ENCODE measurements at regions not wholly inside any gene's neighbourhood (a gene's known extent, or its start where the extent isn't known, plus 50 kb on each side); places are given as distances from the start of the nearest gene placed in this dataset.

DNA sequence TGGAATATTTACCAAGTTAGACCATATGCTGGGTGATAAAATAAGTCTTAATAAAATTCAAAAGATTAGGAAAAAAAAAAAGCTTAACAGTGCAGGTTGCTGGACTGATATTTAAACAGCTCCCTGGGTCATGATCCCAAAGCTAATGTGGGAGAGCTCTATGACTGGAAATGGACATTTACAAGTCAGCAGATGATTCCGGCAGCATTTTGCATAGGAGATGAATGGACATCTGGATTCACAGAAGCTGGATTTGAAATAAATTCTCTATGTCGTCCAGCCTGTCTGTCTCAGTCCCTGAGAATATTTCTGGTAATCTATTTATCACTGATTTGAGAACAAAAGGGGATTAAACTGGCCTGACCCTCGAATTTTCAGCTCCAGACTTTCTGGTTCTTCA is 52.3 kb upstream of the KLHL25 start:
- H3K4me1 Mint-ChIP-seq (ENCODE audit: unreplicated experiment) = peaks cover 4% of the 10 kb centered on the region
- no peak overlapping the region for H3K27ac Mint-ChIP-seq (ENCODE audit: unreplicated experiment)
- H3K9me3 Mint-ChIP-seq (ENCODE audit: unreplicated experiment) = no peaks in the 10 kb centered on the region
- no peak overlapping the region for H3K4me3 Mint-ChIP-seq (ENCODE audit: unreplicated experiment)
- H3K36me3 Mint-ChIP-seq (ENCODE audit: low read depth, unreplicated experiment) = no peaks in the 10 kb centered on the region
- TF ChIP-seq, protein P1, sequence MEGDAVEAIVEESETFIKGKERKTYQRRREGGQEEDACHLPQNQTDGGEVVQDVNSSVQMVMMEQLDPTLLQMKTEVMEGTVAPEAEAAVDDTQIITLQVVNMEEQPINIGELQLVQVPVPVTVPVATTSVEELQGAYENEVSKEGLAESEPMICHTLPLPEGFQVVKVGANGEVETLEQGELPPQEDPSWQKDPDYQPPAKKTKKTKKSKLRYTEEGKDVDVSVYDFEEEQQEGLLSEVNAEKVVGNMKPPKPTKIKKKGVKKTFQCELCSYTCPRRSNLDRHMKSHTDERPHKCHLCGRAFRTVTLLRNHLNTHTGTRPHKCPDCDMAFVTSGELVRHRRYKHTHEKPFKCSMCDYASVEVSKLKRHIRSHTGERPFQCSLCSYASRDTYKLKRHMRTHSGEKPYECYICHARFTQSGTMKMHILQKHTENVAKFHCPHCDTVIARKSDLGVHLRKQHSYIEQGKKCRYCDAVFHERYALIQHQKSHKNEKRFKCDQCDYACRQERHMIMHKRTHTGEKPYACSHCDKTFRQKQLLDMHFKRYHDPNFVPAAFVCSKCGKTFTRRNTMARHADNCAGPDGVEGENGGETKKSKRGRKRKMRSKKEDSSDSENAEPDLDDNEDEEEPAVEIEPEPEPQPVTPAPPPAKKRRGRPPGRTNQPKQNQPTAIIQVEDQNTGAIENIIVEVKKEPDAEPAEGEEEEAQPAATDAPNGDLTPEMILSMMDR (IDR thresholded peaks at IDR 0.05; ENCODE audit: unreplicated experiment) = no peak
- DNase-seq (ENCODE audit: low spot score) = no peak
- H3K27me3 Mint-ChIP-seq (ENCODE audit: unreplicated experiment) = no peaks in the 10 kb centered on the region

DNA sequence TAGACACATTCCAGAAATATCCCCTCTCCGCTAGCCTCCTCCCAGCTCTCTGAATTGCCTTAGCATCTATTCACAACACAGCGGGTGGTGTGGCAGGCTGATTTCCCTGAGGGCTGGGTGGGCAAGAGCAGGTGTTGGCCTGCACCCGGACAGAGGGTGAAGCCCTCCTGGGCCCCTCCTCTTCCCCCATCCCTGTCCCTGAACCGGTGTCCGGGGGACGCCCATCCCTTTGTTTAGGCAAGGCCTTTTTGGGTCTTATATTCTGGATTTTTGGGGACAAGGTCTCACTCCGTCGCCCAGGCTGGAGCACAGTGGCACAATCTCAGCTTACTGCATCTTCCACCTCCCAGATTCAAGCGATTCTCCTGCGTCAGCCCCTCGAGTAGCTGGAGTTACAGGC is 55.2 kb upstream of the KLHL25 start:
- TF ChIP-seq, protein P1 (IDR thresholded peaks at IDR 0.05; ENCODE audit: unreplicated experiment) = no peak
- H3K27me3 Mint-ChIP-seq (ENCODE audit: unreplicated experiment) = no peaks in the 10 kb centered on the region
- no peak overlapping the region for H3K4me3 Mint-ChIP-seq (ENCODE audit: unreplicated experiment)
- DNase-seq (ENCODE audit: low spot score) = no peak
- H3K9me3 Mint-ChIP-seq (ENCODE audit: unreplicated experiment) = no peaks in the 10 kb centered on the region
- peaks cover 1% of the 10 kb centered on the region for H3K4me1 Mint-ChIP-seq (ENCODE audit: unreplicated experiment)
- no peaks in the 10 kb centered on the region for H3K36me3 Mint-ChIP-seq (ENCODE audit: low read depth, unreplicated experiment)
- H3K27ac Mint-ChIP-seq (ENCODE audit: unreplicated experiment) = no peak overlapping the region

DNA sequence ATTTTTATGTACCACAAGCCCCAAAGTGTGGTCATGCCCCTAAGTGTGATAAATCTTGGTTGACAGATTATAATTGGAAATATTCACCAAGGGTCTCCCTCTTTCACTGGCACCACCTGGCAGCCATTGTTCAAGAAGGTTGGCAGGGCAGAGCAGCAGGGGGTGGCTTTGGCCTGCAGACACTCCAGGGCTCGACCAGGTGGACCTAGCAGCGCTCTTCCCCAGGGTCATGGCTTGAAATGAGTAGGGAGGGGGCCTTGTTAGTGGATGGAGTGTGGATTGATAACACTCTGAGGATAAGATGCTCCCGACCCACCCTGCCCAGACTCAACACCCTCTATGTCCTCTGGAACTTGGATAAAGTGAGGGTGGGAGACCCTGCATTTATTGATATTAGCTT is 58.2 kb upstream of the KLHL25 start:
- Mint-ChIP-seq H3K4me1 (ENCODE audit: unreplicated experiment) (no peaks in the 10 kb centered on the region), H3K4me3 (ENCODE audit: unreplicated experiment) (no peak overlapping the region), H3K27ac (ENCODE audit: unreplicated experiment) (no peak overlapping the region), H3K27me3 (ENCODE audit: unreplicated experiment) (no peaks in the 10 kb centered on the region), H3K9me3 (ENCODE audit: unreplicated experiment) (no peaks in the 10 kb centered on the region), H3K36me3 (ENCODE audit: low read depth, unreplicated experiment) (no peaks in the 10 kb centered on the region)
- DNase-seq (ENCODE audit: low spot score) = no peak
- TF ChIP-seq, protein P1 (IDR thresholded peaks at IDR 0.05; ENCODE audit: unreplicated experiment) = no peak

DNA sequence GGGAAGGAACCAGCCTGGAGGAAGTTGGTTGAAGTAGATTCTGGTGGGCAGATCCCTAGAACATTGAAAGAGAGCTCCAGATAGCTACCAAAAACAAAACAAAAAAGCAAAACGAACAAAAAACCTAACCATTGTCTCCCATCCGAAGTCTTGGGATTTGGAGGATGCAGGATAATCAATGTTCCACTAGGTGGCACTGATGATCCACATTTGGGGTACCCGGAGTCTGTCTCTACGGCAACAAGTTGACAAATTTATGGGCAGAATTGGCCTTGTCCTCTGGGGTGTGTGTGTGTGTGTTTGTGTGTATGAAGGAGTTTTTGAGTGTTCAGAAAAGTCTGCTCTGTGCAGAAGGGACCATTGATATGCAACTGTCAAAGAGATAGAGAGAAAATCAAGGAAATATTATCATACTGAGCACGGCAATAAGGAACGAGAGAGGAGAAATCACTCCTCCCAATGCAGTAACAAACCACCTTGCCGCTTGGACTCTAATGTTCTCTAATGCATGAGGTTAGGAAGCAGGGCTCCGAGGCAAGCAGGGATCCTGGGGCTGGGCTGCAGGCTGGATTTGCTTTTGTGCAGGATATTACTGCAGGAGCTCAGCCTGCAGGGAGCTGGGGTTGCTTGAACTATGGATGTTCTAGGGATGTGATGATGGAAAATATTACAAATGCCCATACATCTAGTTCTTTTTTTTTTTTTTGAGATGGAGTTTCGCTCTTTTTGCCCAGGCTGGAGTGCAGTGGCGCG is 59.8 kb upstream of the KLHL25 start:
- DNase-seq (ENCODE audit: low spot score) = peak; percentile 56
- no peaks in the 10 kb centered on the region for H3K36me3 Mint-ChIP-seq (ENCODE audit: low read depth, unreplicated experiment)
- H3K9me3 Mint-ChIP-seq (ENCODE audit: unreplicated experiment) = no peaks in the 10 kb centered on the region
- H3K4me1 Mint-ChIP-seq (ENCODE audit: unreplicated experiment) = no peaks in the 10 kb centered on the region
- no peak overlapping the region for H3K27ac Mint-ChIP-seq (ENCODE audit: unreplicated experiment)
- TF ChIP-seq, protein P1 (IDR thresholded peaks at IDR 0.05; ENCODE audit: unreplicated experiment) = peak; percentile 95
- no peak overlapping the region for H3K4me3 Mint-ChIP-seq (ENCODE audit: unreplicated experiment)
- H3K27me3 Mint-ChIP-seq (ENCODE audit: unreplicated experiment) = no peaks in the 10 kb centered on the region

DNA sequence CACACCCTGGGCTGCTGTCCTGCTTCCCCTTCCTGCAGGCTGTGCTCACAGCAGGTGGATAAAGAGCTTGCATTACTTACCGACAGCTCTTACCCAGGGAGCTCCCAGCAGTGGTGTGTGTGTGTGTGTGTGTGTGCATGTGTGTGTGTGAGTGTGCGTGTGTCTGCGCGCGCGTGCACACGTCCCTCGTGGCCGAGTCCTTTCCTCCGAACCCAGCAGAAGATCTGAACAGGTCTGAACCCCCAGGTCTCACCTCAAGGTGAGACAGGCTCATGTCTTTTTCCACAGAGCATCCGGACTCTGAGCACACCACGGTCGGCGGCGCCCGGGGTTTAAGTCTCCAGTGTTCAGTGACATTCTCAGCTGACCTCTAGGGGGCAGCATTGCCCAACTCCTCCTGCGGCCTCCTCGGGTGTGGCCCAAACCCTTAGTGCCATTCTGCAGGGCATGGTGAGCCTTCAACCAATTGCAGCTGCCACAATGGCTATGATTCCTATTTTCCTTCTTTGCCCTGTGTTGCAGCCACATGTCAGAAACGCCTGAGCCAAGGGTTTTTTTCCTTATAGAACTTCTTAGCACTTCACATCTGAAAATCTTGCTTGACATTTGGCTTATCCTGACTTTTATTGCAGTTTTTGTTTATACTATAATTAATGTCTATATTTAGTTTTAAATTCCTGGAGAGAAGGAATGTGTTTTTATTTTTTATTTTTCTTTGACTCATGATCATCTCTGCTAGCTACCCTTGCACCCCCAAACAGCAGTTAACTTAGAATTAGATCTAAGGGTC is 64.1 kb upstream of the KLHL25 start:
- DNase-seq (ENCODE audit: low spot score) = peak; percentile 82
- peaks cover 2% of the 10 kb centered on the region for H3K27me3 Mint-ChIP-seq (ENCODE audit: unreplicated experiment)

More for the DNA sequence above, 64.1 kb upstream of the KLHL25 start:
- no peak overlapping the region for H3K27ac Mint-ChIP-seq (ENCODE audit: unreplicated experiment)
- no peak overlapping the region for H3K4me3 Mint-ChIP-seq (ENCODE audit: unreplicated experiment)
- H3K9me3 Mint-ChIP-seq (ENCODE audit: unreplicated experiment) = no peaks in the 10 kb centered on the region
- no peaks in the 10 kb centered on the region for H3K4me1 Mint-ChIP-seq (ENCODE audit: unreplicated experiment)
- no peaks in the 10 kb centered on the region for H3K36me3 Mint-ChIP-seq (ENCODE audit: low read depth, unreplicated experiment)
- TF ChIP-seq, protein P1 (IDR thresholded peaks at IDR 0.05; ENCODE audit: unreplicated experiment) = peak; percentile 93

Data from endothelial cell (in vitro differentiated cells).